Activated naive CD4-positive, alpha-beta T cell treated with anti-CD3 and anti-CD28 coated beads, Interleukin-2, amount 50 U/mL, for 72 hours (primary cell): ENCODE measurements at regions not wholly inside any gene's neighbourhood (a gene's known extent, or its start where the extent isn't known, plus 50 kb on each side); places are given as distances from the start of the nearest gene placed in this dataset.

Experiments used
- ATAC-seq, 2 donors: fragments of 150-1000 bp; cut with Tn5 transposase; 2 replicates each; pipeline ENCODE4 v1.10.0; 2021; ENCODE audit warnings: mild to moderate bottlenecking in 2 of 2, moderate library complexity in 2 of 2
- DNase-seq, 2 donors: peaks; one replicate each; pipeline ENCODE4 v3.0.0; 2021 to 2022; ENCODE audit warnings: low spot score in 2 of 2
- H3K27ac Mint-ChIP-seq, 2 donors: one replicate each; pipeline ENCODE4 v1.8.0; 2022; ENCODE audit warnings: mild to moderate bottlenecking in 2 of 2, mixed read lengths in 2 of 2
- H3K36me3 Mint-ChIP-seq, 2 donors: one replicate each; pipeline ENCODE4 v1.8.0; 2022; ENCODE audit warnings: mixed read lengths in 2 of 2
- H3K9me3 Mint-ChIP-seq, 2 donors: one replicate each; pipeline ENCODE4 v1.8.0; 2022; ENCODE audit warnings: mixed read lengths in 2 of 2

DNA sequence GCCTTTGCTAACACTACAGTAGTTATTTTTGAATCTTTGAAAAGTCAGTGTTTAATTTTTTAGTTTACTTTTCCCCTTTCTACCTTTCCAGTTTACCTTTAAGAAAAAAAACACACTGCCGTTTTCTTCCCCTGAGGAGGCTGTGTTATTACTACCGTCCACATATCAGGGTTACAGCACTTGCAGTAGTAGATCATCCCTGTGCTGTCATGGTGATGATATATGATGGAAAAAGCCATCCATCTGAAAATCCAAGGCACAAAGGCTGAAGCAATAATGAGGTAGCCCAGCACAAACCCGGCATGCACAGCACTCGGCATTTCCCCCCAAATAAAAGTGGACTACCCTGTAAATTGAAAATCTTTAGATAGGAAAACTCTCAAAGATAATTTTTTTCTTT is 258.7 kb downstream of the CXXC4 start:
- H3K9me3 Mint-ChIP-seq = peaks cover 9 to 15% of the 10 kb centered on the region in 2 donors
- no peaks in the 10 kb centered on the region for H3K36me3 Mint-ChIP-seq
- DNase-seq = no peak
- H3K27ac Mint-ChIP-seq = no peak overlapping the region
- no peak for ATAC-seq

DNA sequence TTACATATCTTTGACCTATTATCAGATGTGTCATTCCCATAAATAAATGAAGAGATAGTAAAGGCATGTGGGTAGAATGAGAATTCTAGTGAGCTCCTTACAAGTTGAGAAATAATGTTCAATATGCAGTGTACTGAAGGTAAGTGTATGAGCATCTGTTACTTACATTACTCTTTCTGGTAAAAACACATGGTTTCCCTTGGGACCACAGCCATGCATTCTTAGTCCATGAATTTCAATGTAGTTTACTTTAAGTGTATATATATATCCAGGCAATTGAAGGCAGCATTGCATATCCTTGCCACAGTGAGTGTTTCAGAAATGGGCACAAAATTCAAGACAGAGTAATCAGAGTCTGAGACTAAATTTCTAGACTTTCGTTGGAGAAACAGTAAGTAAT is 277.2 kb downstream of the CXXC4 start:
- peaks cover 22 to 25% of the 10 kb centered on the region in 2 donors for H3K9me3 Mint-ChIP-seq
- no peaks in the 10 kb centered on the region for H3K36me3 Mint-ChIP-seq
- DNase-seq = no peak
- no peak overlapping the region for H3K27ac Mint-ChIP-seq
- no peak for ATAC-seq

DNA sequence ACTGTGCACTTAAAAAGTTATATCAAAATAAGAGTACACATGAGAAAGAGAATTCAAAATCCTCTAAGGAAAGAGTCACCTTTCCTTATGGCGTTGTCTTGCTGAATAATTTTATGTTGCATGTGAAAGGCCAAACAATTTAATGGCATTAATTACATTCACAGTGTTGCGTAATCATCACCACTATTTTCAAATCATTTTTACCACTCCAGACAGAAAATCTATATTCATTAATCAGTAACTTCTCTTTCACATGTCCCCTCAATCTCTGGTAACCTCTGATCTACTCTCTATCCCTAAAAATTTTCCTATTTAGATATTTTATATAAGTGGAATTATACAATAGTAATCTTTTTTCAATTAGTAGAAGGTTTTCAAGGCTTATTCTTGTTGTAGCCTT is 283.0 kb downstream of the CXXC4 start:
- peaks cover 14 to 20% of the 10 kb centered on the region in 2 donors for H3K9me3 Mint-ChIP-seq
- H3K27ac Mint-ChIP-seq = no peak overlapping the region
- DNase-seq = no peak
- H3K36me3 Mint-ChIP-seq = no peaks in the 10 kb centered on the region
- ATAC-seq = no peak

DNA sequence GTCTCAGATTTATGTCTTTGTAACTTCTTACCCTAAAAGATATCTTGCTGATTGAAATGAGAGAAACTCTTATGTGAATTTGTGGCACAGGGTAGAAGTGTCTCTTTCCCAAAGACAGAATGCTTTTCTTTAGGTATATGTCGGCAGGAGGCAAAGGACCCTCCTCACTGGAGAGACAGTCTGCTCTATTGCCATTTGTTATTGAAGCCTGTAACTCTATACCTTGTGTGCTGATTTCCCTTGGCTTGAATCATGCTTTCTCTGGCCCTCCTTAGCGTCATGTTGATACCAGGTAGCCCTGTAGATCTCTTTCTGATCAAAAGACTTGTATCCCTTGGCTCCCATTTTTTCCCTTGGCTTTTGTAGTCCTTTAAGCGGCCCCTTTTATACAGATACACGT is 284.3 kb downstream of the CXXC4 start:
- DNase-seq = no peak
- ATAC-seq = no peak
- peaks cover 13 to 17% of the 10 kb centered on the region in 2 donors for H3K9me3 Mint-ChIP-seq
- H3K36me3 Mint-ChIP-seq = no peaks in the 10 kb centered on the region
- H3K27ac Mint-ChIP-seq = no peak overlapping the region

DNA sequence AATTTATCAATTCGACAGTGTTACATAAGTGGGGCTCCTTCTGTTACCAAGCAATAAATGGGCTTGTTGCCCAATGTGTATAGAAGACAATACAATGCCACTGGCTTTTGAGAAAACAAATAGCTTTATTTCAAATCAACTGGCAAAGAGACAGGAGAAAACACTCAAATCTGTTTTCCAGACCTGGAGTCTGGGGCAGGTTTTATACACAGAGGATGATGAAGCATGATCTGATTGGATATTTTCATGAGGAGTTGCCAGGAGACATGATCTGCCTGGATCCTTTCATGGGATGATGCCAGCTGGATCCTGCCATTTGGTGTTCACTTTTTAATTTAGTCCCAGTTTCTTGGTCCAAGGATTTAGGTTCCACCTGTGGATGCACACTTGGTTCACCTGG is 287.9 kb downstream of the CXXC4 start:
- H3K27ac Mint-ChIP-seq = no peak overlapping the region

DNA sequence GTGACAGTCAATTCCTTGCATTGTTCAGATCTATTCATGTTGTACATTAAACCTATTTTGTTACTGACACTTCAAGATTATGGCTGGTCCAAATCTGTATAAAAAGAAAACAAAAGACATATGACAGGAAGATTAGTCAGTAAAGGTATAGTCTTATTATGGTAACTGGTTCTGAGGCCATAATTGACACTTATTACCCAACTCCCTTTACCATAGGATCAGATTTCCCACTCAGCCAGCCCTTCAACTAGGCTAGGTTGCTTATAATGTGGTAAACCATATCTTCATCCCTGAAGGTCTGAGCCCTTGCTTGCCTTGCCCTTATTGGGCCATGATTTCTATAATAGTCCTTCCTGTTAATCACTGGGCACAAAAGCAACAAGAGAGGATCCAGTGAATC is 289.6 kb downstream of the CXXC4 start:
- no peaks in the 10 kb centered on the region for H3K36me3 Mint-ChIP-seq
- peaks cover 17 to 20% of the 10 kb centered on the region in 2 donors for H3K9me3 Mint-ChIP-seq
- ATAC-seq = no peak
- H3K27ac Mint-ChIP-seq = no peak overlapping the region
- DNase-seq = no peak

More for the DNA sequence above, 287.9 kb downstream of the CXXC4 start:
- H3K36me3 Mint-ChIP-seq = no peaks in the 10 kb centered on the region
- peaks cover 12 to 14% of the 10 kb centered on the region in 2 donors for H3K9me3 Mint-ChIP-seq
- ATAC-seq (no peak), DNase-seq (no peak)

DNA sequence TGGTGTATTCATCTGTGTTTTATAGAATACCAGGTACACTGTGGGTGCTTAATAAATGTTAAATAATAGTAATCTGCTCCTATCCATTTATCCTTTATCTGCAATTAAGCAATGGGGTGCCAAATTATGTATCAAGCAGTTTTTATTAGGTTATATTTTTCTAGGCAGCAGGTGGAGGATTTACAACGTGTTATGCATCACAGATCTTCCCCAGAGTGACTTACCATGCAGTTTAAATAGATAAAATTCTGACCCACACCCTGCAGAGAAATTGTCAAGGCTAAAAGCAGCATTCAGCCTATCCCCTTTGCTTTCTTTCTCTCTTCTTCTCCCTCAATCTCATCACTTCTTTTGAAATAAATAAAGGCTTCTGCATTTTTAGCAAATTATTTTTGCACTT is 306.4 kb downstream of the CXXC4 start:
- ATAC-seq = no peak
- H3K36me3 Mint-ChIP-seq = no peaks in the 10 kb centered on the region
- no peak for DNase-seq
- no peak overlapping the region for H3K27ac Mint-ChIP-seq
- peaks cover 5 to 7% of the 10 kb centered on the region in 2 donors for H3K9me3 Mint-ChIP-seq

- no peak for DNase-seq
- Mint-ChIP-seq H3K36me3 (no peaks in the 10 kb centered on the region), H3K9me3 (peaks cover 12 to 27% of the 10 kb centered on the region in 2 donors), H3K27ac (no peak overlapping the region)
- ATAC-seq = no peak
These were observed 325.3 kb downstream of the CXXC4 start for GRCh38 chr4:104169437-104169836.

DNA sequence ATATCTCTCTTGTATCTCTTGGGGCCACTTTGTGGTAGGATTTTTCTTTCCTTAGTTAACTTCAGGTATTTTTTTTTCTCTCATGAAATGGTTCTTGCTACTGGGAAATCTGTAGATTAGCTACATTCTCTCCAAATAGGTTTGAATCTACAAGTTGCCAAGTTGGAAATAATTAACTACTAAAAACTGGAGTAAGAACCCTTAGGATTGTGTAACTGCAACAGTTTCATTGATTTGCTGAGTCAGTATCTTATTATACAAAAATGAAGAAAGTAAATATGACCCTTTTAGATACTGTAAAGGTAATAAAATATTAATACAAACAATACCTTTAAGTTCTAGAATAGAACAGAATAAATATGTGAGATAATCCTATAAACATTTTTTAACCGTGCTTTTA is 327.9 kb downstream of the CXXC4 start:
- no peak for ATAC-seq
- Mint-ChIP-seq H3K36me3 (no peaks in the 10 kb centered on the region), H3K9me3 (peaks cover 4 to 14% of the 10 kb centered on the region in 2 donors), H3K27ac (no peak overlapping the region)
- no peak for DNase-seq

DNA sequence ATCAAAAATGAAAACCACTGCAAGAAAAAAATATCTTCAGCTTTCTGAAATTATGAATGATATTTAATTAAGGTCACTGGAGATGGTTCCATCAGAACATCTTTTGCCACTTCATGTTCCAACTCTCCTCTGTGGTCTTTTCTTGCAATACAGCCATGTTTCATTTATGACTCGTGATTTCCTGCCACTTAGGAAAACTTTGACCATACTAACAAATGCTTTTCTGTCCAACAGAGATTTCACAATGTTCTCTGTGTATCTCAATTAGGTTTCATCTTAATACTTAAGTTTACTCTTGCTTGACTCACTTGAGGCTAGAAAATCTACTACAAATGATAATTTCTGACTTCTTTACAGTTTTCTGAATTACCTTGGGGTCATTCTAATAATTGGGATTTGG is 330.9 kb downstream of the CXXC4 start:
- peaks cover 4 to 13% of the 10 kb centered on the region in 2 donors for H3K9me3 Mint-ChIP-seq
- no peak for DNase-seq
- H3K36me3 Mint-ChIP-seq = no peaks in the 10 kb centered on the region
- ATAC-seq = no peak
- H3K27ac Mint-ChIP-seq = no peak overlapping the region

GRCh38 chr4:104146048-104146447 is 348.6 kb downstream of the CXXC4 start:
- peaks cover 10 to 17% of the 10 kb centered on the region in 2 donors for H3K9me3 Mint-ChIP-seq
- no peaks in the 10 kb centered on the region for H3K36me3 Mint-ChIP-seq

GRCh38 chr4:104138116-104138515 is 356.6 kb downstream of the CXXC4 start:
- H3K9me3 Mint-ChIP-seq = peaks cover 13 to 23% of the 10 kb centered on the region in 2 donors
- H3K36me3 Mint-ChIP-seq = peaks cover 0 to 8% of the 10 kb centered on the region in 2 donors

More at GRCh38 chr4:104146048-104146447, 348.6 kb downstream of the CXXC4 start:
- H3K27ac Mint-ChIP-seq = no peak overlapping the region
- ATAC-seq (no peak), DNase-seq (no peak)

DNA sequence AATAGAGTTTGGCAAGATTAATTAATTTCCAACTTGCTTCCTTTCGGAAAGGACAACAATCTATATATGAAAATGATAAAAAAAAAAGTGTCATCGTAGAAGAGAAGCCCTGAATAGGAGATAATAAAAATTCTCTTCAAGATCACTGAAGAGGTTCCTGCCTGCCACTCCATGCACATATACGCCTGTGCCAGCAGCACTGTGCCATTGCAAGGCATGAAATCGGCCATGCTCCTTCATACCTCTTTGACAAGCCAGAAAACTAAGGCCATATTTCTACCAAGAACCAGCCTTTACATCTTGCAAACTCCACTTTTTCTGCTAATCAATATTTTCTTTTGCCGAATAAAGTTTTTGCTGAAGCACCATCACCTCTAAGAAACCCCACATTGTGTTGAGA is 365.5 kb downstream of the CXXC4 start:
- H3K36me3 Mint-ChIP-seq = no peaks in the 10 kb centered on the region
- peaks cover 5 to 8% of the 10 kb centered on the region in 2 donors for H3K9me3 Mint-ChIP-seq
- ATAC-seq (no peak), DNase-seq (no peak)
- H3K27ac Mint-ChIP-seq = no peak overlapping the region

More at GRCh38 chr4:104138116-104138515, 356.6 kb downstream of the CXXC4 start:
- DNase-seq = no peak
- no peak for ATAC-seq
- H3K27ac Mint-ChIP-seq = no peak overlapping the region

DNA sequence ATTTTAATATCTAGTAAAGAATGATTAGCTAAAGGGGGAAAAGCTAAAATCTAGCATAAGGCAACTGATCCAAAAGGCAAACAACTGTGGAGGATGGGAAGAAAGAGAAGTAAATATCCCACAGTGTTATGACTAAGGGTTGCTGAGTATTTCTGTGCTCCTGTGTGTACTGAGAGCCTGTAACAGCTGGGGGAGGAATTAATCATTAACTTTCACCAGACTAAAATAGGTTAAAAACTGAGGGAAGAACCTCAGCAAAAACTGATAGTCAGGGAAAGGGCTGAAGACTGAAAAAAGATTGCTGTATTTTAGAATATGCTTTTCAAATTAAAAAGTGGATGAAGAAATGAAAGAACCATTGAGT is 365.9 kb downstream of the CXXC4 start:
- H3K9me3 Mint-ChIP-seq = peaks cover 5 to 8% of the 10 kb centered on the region in 2 donors
- H3K36me3 Mint-ChIP-seq = no peaks in the 10 kb centered on the region
- H3K27ac Mint-ChIP-seq = no peak overlapping the region
- DNase-seq (no peak), ATAC-seq (no peak)

- ATAC-seq = no peak
- H3K27ac Mint-ChIP-seq = no peak overlapping the region
These were observed 366.5 kb downstream of the CXXC4 start for GRCh38 chr4:104128031-104128849.

DNA sequence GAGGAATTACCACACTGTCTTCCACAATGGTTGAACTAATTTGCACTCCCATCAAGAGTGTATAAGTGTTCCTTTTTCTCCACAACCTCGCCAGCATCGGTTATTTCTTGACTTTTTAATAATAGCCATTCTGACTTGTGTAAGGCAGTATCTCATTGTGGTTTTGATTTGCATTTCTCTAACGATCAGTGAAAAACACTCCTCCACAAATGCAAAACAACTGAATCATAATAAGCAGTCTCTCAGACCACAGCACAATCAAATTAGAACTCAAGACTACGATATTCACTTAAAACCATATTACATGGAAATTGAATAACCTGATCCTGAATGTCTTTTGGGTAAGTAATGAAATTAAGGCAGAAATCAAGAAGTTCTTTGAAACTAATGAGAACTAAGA is 371.7 kb downstream of the CXXC4 start:
- Mint-ChIP-seq H3K9me3 (peaks cover 13% of the 10 kb centered on the region in 2 donors), H3K36me3 (no peaks in the 10 kb centered on the region), H3K27ac (no peak overlapping the region)
- ATAC-seq (no peak), DNase-seq (no peak)

More at GRCh38 chr4:104128031-104128849, 366.5 kb downstream of the CXXC4 start:
- Mint-ChIP-seq H3K9me3 (peaks cover 8 to 11% of the 10 kb centered on the region in 2 donors), H3K36me3 (no peaks in the 10 kb centered on the region)
- no peak for DNase-seq

GRCh38 chr4:104117776-104118175 is 376.9 kb downstream of the CXXC4 start:
- no peak for DNase-seq
- H3K9me3 Mint-ChIP-seq = peaks cover 4 to 15% of the 10 kb centered on the region in 2 donors
- H3K36me3 Mint-ChIP-seq = no peaks in the 10 kb centered on the region
- no peak overlapping the region for H3K27ac Mint-ChIP-seq
- no peak for ATAC-seq

- Mint-ChIP-seq H3K9me3 (peaks cover 4 to 16% of the 10 kb centered on the region in 2 donors), H3K27ac (no peak overlapping the region), H3K36me3 (no peaks in the 10 kb centered on the region)
- DNase-seq (no peak), ATAC-seq (no peak)
These were observed 380.8 kb downstream of the CXXC4 start for GRCh38 chr4:104113850-104114249.
